ENCODE measurements at regions not wholly inside any gene's neighbourhood (a gene's known extent, or its start where the extent isn't known, plus 50 kb on each side); places are given as distances from the start of the nearest gene placed in this dataset.

GRCh38 chr2:195370167-195370943 lies 286.7 kb upstream of the SLC39A10 start:
- Histone ChIP-seq H3K27me3 (no peaks in the 10 kb centered on the region), H3K9me3 (no peaks in the 10 kb centered on the region), H3K4me1 (no peaks in the 10 kb centered on the region), H3K27ac (no peak overlapping the region), H3K4me3 (no peak overlapping the region), H3K36me3 (no peaks in the 10 kb centered on the region)
- no peak for DNase-seq (ENCODE audit: low spot score in 2 of 2)
- TF ChIP-seq POLR2AphosphoS5 (IDR thresholded peaks at IDR 0.05) (no peak), POLR2A (IDR thresholded peaks at IDR 0.05) (no peak), EP300 (IDR thresholded peaks at IDR 0.05) (no peak)
- TF ChIP-seq, protein P1, sequence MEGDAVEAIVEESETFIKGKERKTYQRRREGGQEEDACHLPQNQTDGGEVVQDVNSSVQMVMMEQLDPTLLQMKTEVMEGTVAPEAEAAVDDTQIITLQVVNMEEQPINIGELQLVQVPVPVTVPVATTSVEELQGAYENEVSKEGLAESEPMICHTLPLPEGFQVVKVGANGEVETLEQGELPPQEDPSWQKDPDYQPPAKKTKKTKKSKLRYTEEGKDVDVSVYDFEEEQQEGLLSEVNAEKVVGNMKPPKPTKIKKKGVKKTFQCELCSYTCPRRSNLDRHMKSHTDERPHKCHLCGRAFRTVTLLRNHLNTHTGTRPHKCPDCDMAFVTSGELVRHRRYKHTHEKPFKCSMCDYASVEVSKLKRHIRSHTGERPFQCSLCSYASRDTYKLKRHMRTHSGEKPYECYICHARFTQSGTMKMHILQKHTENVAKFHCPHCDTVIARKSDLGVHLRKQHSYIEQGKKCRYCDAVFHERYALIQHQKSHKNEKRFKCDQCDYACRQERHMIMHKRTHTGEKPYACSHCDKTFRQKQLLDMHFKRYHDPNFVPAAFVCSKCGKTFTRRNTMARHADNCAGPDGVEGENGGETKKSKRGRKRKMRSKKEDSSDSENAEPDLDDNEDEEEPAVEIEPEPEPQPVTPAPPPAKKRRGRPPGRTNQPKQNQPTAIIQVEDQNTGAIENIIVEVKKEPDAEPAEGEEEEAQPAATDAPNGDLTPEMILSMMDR (IDR thresholded peaks at IDR 0.05), result no peak
- 88% methylated on average over 4 of the region's 4 CpGs for WGBS

- TF ChIP-seq POLR2AphosphoS5 (IDR thresholded peaks at IDR 0.05) (no peak), POLR2A (IDR thresholded peaks at IDR 0.05) (no peak), EP300 (IDR thresholded peaks at IDR 0.05) (no peak)
- TF ChIP-seq, protein P1 (IDR thresholded peaks at IDR 0.05), result no peak
These were observed 287.8 kb upstream of the SLC39A10 start for GRCh38 chr2:195369218-195369587.

DNA sequence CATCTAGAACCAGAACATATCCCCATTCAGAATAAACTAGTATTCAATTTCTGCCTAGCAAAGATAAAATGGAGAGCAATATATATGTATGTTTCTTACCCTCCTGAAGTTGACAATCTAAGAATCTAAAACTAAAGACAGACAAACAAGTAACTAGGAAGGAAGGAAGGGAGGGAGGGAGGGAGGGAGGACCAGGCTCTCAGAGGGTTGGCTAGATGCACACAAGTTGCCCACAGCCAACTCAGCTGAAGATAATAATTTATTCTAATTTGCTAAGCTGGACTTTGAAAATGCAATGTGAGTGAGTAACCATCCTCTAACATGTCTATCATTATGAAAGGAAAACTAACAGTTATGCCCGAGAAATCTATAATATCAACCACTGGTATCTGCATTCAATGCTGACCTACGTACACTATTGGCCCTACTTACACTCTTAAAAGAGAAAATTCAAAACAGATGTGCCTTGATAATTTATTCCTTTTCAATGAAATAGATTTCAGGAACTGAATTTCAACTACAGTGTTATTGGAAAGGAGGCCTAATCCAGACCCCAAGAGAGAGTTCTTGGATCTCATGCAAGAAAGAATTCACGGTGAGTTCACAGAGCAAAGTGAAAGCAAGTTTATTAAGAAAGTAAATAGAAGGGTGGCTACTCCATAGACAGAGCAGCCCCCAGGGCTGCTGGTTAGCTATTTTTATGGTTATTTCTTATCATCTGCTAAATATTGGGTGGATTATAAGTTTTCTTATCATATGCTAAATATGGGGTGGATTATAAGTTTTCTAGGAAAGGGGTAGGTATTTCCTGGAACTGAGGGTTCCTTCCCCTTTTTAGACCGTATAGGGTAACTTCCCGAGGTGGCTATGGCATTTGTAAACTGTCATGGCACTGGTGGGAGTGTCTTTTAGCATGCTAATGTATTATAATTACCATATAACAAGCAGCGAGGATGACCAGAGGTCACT lies 288.5 kb upstream of the SLC39A10 start:
- WGBS, result 81% methylated on average over 6 of the region's 6 CpGs
- Histone ChIP-seq H3K27me3 (no peaks in the 10 kb centered on the region), H3K36me3 (no peaks in the 10 kb centered on the region), H3K27ac (no peak overlapping the region), H3K9me3 (no peaks in the 10 kb centered on the region), H3K4me3 (no peak overlapping the region), H3K4me1 (peaks cover 3% of the 10 kb centered on the region)
- DNase-seq (ENCODE audit: low spot score in 2 of 2), result no peak
- TF ChIP-seq POLR2A (IDR thresholded peaks at IDR 0.05), result no peak

More at GRCh38 chr2:195369218-195369587, 287.8 kb upstream of the SLC39A10 start:
- no peaks in the 10 kb centered on the region for H3K9me3 ChIP-seq
- 0% methylated on average over 1 of the region's 1 CpG for WGBS
- H3K4me1 ChIP-seq, result no peaks in the 10 kb centered on the region
- no peak overlapping the region for H3K4me3 ChIP-seq
- H3K27me3 ChIP-seq, result no peaks in the 10 kb centered on the region
- H3K27ac ChIP-seq, result no peak overlapping the region
- H3K36me3 ChIP-seq, result no peaks in the 10 kb centered on the region
- no peak for DNase-seq (ENCODE audit: low spot score in 2 of 2)

DNA sequence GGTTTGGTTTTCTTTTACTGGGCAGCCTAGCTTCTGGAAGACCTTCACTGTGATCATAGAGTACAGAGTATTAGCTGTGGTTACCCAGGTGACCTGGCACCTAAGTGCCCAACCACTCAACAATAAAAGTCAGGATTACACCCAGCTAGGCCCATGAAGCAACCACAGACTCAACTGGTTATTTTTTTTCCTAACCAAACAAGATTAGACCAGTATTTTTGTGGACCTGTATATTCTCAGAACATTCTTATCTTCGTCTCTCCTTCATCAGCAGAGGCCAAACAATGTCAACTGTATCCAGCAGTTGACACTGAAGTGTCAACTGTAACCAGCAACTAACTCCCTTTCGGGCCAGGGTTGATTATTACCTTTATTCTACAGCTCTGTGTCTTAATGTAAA lies 289.2 kb upstream of the SLC39A10 start:
- no peaks in the 10 kb centered on the region for H3K9me3 ChIP-seq
- H3K27ac ChIP-seq, result no peak overlapping the region
- H3K36me3 ChIP-seq, result no peaks in the 10 kb centered on the region
- peaks cover 3% of the 10 kb centered on the region for H3K4me1 ChIP-seq
- no peak overlapping the region for H3K4me3 ChIP-seq
- TF ChIP-seq EP300 (IDR thresholded peaks at IDR 0.05) (no peak), POLR2AphosphoS5 (IDR thresholded peaks at IDR 0.05) (no peak), POLR2A (IDR thresholded peaks at IDR 0.05) (no peak)
- TF ChIP-seq, protein P1 (IDR thresholded peaks at IDR 0.05), result no peak
- H3K27me3 ChIP-seq, result no peaks in the 10 kb centered on the region
- no peak for DNase-seq (ENCODE audit: low spot score in 2 of 2)
- WGBS, result 89% methylated on average over 2 of the region's 2 CpGs

GRCh38 chr2:195364015-195364965 lies 292.7 kb upstream of the SLC39A10 start:
- no peak overlapping the region for H3K27ac ChIP-seq
- H3K27me3 ChIP-seq, result no peaks in the 10 kb centered on the region
- TF ChIP-seq POLR2A (IDR thresholded peaks at IDR 0.05), result no peak
- TF ChIP-seq, protein P1 (IDR thresholded peaks at IDR 0.05), result no peak
- TF ChIP-seq POLR2AphosphoS5 (IDR thresholded peaks at IDR 0.05), result no peak
- no peaks in the 10 kb centered on the region for H3K36me3 ChIP-seq
- no peak overlapping the region for H3K4me3 ChIP-seq
- no peak for DNase-seq (ENCODE audit: low spot score in 2 of 2)
- WGBS, result 56% methylated on average over 5 of the region's 5 CpGs
- H3K9me3 ChIP-seq, result no peaks in the 10 kb centered on the region
- peaks cover 3% of the 10 kb centered on the region for H3K4me1 ChIP-seq

Data from suprapubic skin (tissue), 4 donors.